Spleen (tissue), 11 donors: ENCODE measurements at regions not wholly inside any gene's neighbourhood (a gene's known extent, or its start where the extent isn't known, plus 50 kb on each side); places are given as distances from the start of the nearest gene placed in this dataset.

Experiments
- DNase-seq: peaks from one replicate; pipeline ENCODE4 v3.0.0-alpha.2; 2020
- H3K27ac ChIP-seq, 8 donors: fragments of 200-600 bp; sonication (generic) in 7 of 8; 1 replicate in 4 of 8; 2 replicates in 4 of 8; pipeline versions ENCODE4 v1.5.0 to v1.8.0; 2016 to 2021; ENCODE audit warnings: inconsistent platforms in 4 of 8, mild to moderate bottlenecking in 4 of 8, moderate library complexity in 1 of 8
- H3K27me3 ChIP-seq, 7 donors: fragments of 200-600 bp; sonication (generic) in 6 of 7; replicated peaks in 1 of 7; 1 replicate in 4 of 7; 2 replicates in 3 of 7; pipeline versions ENCODE4 v1.5.0 to v1.8.0; 2016 to 2021; ENCODE audit warnings: inconsistent platforms in 3 of 7, mild to moderate bottlenecking in 1 of 7
- H3K36me3 ChIP-seq, 6 donors: fragments of 200-600 bp; sonication (generic) in 5 of 6; 1 replicate in 4 of 6; 2 replicates in 2 of 6; pipeline versions ENCODE4 v1.5.0 to v1.8.0; 2016 to 2021; ENCODE audit warnings: inconsistent platforms in 2 of 6
- H3K4me1 ChIP-seq, 6 donors: fragments of 200-600 bp; sonication (generic) in 5 of 6; 1 replicate in 3 of 6; 2 replicates in 3 of 6; pipeline versions ENCODE4 v1.5.0 to v1.8.0; 2016 to 2021; ENCODE audit warnings: inconsistent platforms in 3 of 6
- H3K4me3 ChIP-seq, 8 donors: fragments of 200-600 bp; sonication (generic) in 7 of 8; 1 replicate in 4 of 8; 2 replicates in 4 of 8; pipeline versions ENCODE4 v1.5.0 to v1.8.0; 2016 to 2021; ENCODE audit warnings: inconsistent platforms in 4 of 8, mild to moderate bottlenecking in 4 of 8, moderate library complexity in 2 of 8
- H3K9me3 ChIP-seq, 8 donors: fragments of 200-600 bp; sonication (generic) in 7 of 8; 1 replicate in 4 of 8; 2 replicates in 4 of 8; pipeline versions ENCODE4 v1.5.0 to v1.8.0; 2016 to 2021; ENCODE audit warnings: inconsistent platforms in 4 of 8
- POLR2A ChIP-seq, 3 donors: fragments of 450-650 bp; IDR thresholded peaks; one replicate each; pipeline ENCODE4 v1.5.1; 2017; ENCODE audit warnings: antibody characterized with exemption in 3 of 3, mild to moderate bottlenecking in 1 of 3
- POLR2AphosphoS5 ChIP-seq, 3 donors: sonication (generic); formaldehyde crosslinking; IDR thresholded peaks; one replicate each; pipeline ENCODE4 v1.5.1; 2017; ENCODE audit warnings: antibody characterized with exemption in 3 of 3
- WGBS, 5 donors: extraction: QIAGEN DNeasy Blood & Tissue Kit in 3 of 5; methylation state at CpG; one replicate each; pipeline versions ENCODE4 v1.1.5 to v1.1.7; 2013 to 2018; 5-methylcytosine and 5-hydroxymethylcytosine counted together
- intact Hi-C: fragments of 100-400 bp; cut with DNase I; formaldehyde crosslinking; loops from one replicate; pipeline ENCODE4 v1.15.0; 2023; ENCODE audit warnings: low total_unique reads
- TF ChIP-seq, protein P1 (sequence below), 11 experiments: fragments of 200-600 bp in 7 of 11; fragments of 450-650 bp in 4 of 11; sonication (generic) in 4 of 11; IDR thresholded peaks in 8 of 11; conservative IDR thresholded peaks in 3 of 11; 1 replicate in 7 of 11; 2 replicates in 4 of 11; pipeline versions ENCODE4 v1.4.0 to v1.8.0; 2016 to 2021; ENCODE audit warnings: antibody characterized with exemption in 11 of 11, inconsistent platforms in 4 of 11, mild to moderate bottlenecking in 1 of 11
- donor health status: healthy with polysubstance abuse.
- donor health status: DM: no; HTN: no; CAD: no; lungs with moderate emphysema.
- donor health status: DM: no; HTN: no; CAD: no.
- donor health status: Bipolar disorder and iron deficiency.
- donor health status: healthy.
- donor health status: DM: no; HTN: no; CAD: no.
- donor health status: DM: yes; HTN: yes; CAD: no.

DNA sequence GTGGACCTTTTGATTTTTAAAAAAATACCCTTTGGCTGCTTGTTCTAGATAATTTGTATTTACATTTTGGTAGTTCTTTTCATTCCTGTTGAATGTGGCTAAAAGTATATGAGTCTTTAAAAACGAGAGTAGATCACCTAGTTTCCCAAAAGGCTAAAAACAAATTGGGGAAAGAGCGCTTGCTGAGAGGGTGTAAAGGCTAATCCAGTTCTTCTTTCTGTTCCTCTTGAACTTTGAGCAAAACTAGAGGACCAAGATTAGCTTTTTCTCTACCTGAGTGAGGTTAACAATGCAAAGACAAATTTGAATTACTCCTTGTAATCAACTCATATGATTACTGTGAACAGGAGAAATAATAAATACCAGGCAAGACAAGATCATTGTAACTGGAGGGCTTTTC is 2513.2 kb downstream of the PCDH9 start:
- Histone ChIP-seq H3K27ac (no peak overlapping the region), H3K4me1 (no peaks in the 10 kb centered on the region), H3K27me3 (no peaks in the 10 kb centered on the region), H3K9me3 (peaks cover 0 to 13% (median 4%) of the 10 kb centered on the region in 8 donors), H3K4me3 (no peak overlapping the region), H3K36me3 (no peaks in the 10 kb centered on the region)
- intact Hi-C loops: no loop called here
- WGBS, 5 donors: 45 to 68% (median 60%) methylated on average over 2 of the region's 2 CpGs
- TF ChIP-seq POLR2AphosphoS5 (IDR thresholded peaks at IDR 0.05) (no peak), POLR2A (IDR thresholded peaks at IDR 0.05) (no peak)
- TF ChIP-seq, protein P1, sequence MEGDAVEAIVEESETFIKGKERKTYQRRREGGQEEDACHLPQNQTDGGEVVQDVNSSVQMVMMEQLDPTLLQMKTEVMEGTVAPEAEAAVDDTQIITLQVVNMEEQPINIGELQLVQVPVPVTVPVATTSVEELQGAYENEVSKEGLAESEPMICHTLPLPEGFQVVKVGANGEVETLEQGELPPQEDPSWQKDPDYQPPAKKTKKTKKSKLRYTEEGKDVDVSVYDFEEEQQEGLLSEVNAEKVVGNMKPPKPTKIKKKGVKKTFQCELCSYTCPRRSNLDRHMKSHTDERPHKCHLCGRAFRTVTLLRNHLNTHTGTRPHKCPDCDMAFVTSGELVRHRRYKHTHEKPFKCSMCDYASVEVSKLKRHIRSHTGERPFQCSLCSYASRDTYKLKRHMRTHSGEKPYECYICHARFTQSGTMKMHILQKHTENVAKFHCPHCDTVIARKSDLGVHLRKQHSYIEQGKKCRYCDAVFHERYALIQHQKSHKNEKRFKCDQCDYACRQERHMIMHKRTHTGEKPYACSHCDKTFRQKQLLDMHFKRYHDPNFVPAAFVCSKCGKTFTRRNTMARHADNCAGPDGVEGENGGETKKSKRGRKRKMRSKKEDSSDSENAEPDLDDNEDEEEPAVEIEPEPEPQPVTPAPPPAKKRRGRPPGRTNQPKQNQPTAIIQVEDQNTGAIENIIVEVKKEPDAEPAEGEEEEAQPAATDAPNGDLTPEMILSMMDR (IDR thresholded peaks at IDR 0.05 in 8 of 11, conservative IDR thresholded peaks at IDR 0.05 in 3 of 11): no peak
- DNase-seq: no peak

DNA sequence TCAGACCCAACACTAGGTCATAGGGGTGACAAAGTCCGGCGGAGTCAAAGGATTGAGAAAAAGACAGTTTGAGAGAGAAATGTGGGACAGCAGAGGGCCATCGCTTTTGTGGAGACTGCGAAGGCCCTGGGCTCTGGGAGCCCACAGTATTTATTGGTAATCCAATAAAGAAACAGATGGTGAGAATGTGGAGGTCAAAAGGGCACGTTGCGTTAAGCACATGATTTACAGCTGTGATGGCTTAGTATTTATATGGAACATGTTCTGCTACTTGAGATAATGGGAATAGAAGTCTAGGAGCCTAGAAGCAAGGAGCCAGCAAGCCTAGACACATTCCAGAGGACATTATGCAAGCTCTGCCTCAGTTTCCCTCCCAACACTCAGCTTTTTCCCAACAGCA is 2521.1 kb downstream of the PCDH9 start:
- DNase-seq: no peak
- Histone ChIP-seq H3K4me1 (no peaks in the 10 kb centered on the region), H3K4me3 (no peak overlapping the region), H3K36me3 (no peaks in the 10 kb centered on the region), H3K27me3 (no peaks in the 10 kb centered on the region), H3K27ac (no peak overlapping the region), H3K9me3 (peaks cover 0 to 30% (median 7%) of the 10 kb centered on the region in 8 donors)
- 70 to 80% (median 76%) methylated on average over 6 of the region's 6 CpGs for WGBS, 5 donors
- TF ChIP-seq POLR2A (IDR thresholded peaks at IDR 0.05) (no peak), POLR2AphosphoS5 (IDR thresholded peaks at IDR 0.05) (no peak)
- TF ChIP-seq, protein P1 (IDR thresholded peaks at IDR 0.05 in 8 of 11, conservative IDR thresholded peaks at IDR 0.05 in 3 of 11): no peak
- intact Hi-C loops: no loop called here

DNA sequence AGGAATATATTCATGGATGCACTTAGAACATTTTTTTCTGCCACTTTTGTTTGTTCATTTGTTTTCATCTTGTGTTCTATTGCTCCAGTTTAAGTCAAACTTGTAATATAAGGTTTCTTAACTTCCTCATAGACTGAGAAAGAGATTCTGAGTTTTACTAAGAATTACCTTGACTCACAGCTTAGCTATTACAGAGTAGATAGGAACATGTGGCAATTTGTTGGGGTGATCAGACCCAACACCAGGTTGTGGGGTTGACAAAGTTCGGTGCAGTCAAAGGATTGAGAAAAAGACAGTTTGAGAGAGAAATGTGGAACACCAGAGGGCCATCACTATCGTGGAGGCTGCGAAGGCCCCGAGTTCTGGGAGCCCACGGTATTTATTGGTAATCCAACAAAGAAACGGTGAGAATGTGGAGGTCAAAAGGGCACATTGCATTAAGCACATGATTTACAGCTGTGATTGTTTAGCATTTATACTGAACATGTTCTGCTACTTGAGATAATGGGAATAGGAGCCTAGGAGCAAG is 2526.0 kb downstream of the PCDH9 start:
- no peak overlapping the region for H3K4me3 ChIP-seq
- peaks cover 0 to 13% (median 0%) of the 10 kb centered on the region in 8 donors for H3K9me3 ChIP-seq
- intact Hi-C loops: no loop called here
- no peaks in the 10 kb centered on the region for H3K27me3 ChIP-seq
- no peaks in the 10 kb centered on the region for H3K4me1 ChIP-seq
- TF ChIP-seq POLR2AphosphoS5 (IDR thresholded peaks at IDR 0.05) (no peak), POLR2A (IDR thresholded peaks at IDR 0.05) (no peak)
- TF ChIP-seq, protein P1 (IDR thresholded peaks at IDR 0.05 in 8 of 11, conservative IDR thresholded peaks at IDR 0.05 in 3 of 11): no peak
- 69 to 78% (median 74%) methylated on average over 6 of the region's 6 CpGs for WGBS, 5 donors
- DNase-seq: no peak
- no peaks in the 10 kb centered on the region for H3K36me3 ChIP-seq
- no peak overlapping the region for H3K27ac ChIP-seq

DNA sequence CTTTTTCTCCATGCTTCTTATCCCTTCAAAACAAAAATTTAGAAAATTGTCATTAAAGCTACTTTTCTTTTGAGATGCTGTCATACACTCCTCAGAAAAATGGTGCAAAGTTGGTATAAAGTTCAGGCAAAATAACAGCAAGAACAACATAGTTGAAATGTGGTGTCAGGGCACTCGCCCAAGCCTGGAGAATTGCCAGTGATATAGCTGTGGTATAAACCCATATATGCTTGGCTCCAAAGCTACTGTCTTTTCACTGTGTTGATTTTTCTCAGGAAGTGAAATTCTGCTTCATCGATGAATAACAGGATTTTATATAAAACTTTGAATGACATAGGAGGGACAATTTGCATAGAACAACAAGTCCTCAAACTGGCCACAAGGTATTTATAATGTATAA is 2532.9 kb downstream of the PCDH9 start:
- Histone ChIP-seq H3K4me3 (no peak overlapping the region), H3K27ac (no peak overlapping the region), H3K4me1 (no peaks in the 10 kb centered on the region), H3K9me3 (peaks cover 0 to 18% (median 3%) of the 10 kb centered on the region in 8 donors), H3K36me3 (no peaks in the 10 kb centered on the region), H3K27me3 (no peaks in the 10 kb centered on the region)
- TF ChIP-seq, protein P1 (IDR thresholded peaks at IDR 0.05 in 8 of 11, conservative IDR thresholded peaks at IDR 0.05 in 3 of 11): no peak
- TF ChIP-seq POLR2A (IDR thresholded peaks at IDR 0.05) (no peak), POLR2AphosphoS5 (IDR thresholded peaks at IDR 0.05) (no peak)
- intact Hi-C loops: no loop called here
- DNase-seq: no peak
- WGBS, 5 donors: 63 to 88% (median 73%) methylated on average over 2 of the region's 2 CpGs
